ENCODE measurements at regions not wholly inside any gene's neighbourhood (a gene's known extent, or its start where the extent isn't known, plus 50 kb on each side); places are given as distances from the start of the nearest gene placed in this dataset.

DNA sequence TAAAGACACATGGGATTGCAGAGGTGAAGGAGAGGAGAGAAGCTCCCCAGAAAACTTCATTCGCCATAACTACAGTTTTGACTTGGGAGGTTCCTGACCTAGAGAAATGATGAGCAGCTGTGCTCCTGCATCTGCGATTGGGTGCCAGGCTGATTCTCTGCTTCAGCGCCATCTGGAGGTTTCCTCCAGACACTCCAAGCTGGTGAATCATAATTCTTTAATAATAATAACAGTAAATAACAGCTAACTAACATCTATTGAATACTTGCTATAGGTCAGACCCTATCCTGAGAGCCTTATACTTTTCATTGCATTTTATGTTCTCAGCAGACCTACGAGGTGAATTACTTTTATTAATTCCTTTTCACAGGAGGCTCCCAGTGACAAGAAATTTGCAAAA, 575.8 kb downstream of the TOX3 start:
- Histone ChIP-seq H3K27me3 (ENCODE audit: insufficient read depth, poor library complexity, severe bottlenecking) (no peaks in the 10 kb centered on the region), H3K4me3 (replicated peaks; ENCODE audit: insufficient read depth, low read length) (no peak overlapping the region), H3K27ac (replicated peaks) (no peak overlapping the region)
- DNase-seq (ENCODE audit: low read depth in 1 of 2, low spot score in 1 of 2), result no peak
- TF ChIP-seq POLR2AphosphoS5 (IDR thresholded peaks at IDR 0.05; ENCODE audit: low read depth) (no peak), SPI1 (IDR thresholded peaks at IDR 0.05; ENCODE audit: borderline replicate concordance, low read depth) (no peak), CTCF (IDR thresholded peaks at IDR 0.05; ENCODE audit: insufficient read depth, low read length) (no peak), REST (IDR thresholded peaks at IDR 0.05; ENCODE audit: insufficient replicate concordance, low read depth) (no peak), GABPA (IDR thresholded peaks at IDR 0.05; ENCODE audit: low read depth) (no peak)

GRCh38 chr16:51968749-51969148, 578.2 kb downstream of the TOX3 start:
- no peak for DNase-seq (ENCODE audit: low read depth in 1 of 2, low spot score in 1 of 2)
- TF ChIP-seq REST (IDR thresholded peaks at IDR 0.05; ENCODE audit: insufficient replicate concordance, low read depth), result no peak
- TF ChIP-seq SPI1 (IDR thresholded peaks at IDR 0.05; ENCODE audit: borderline replicate concordance, low read depth), result no peak
- no peak for TF ChIP-seq GABPA (IDR thresholded peaks at IDR 0.05; ENCODE audit: low read depth)
- no peak for TF ChIP-seq POLR2AphosphoS5 (IDR thresholded peaks at IDR 0.05; ENCODE audit: low read depth)
- TF ChIP-seq CTCF (IDR thresholded peaks at IDR 0.05; ENCODE audit: insufficient read depth, low read length), result no peak
- peaks cover 2% of the 10 kb centered on the region for H3K27me3 ChIP-seq (ENCODE audit: insufficient read depth, poor library complexity, severe bottlenecking)
- H3K4me3 ChIP-seq (replicated peaks; ENCODE audit: insufficient read depth, low read length), result no peak overlapping the region
- no peak overlapping the region for H3K27ac ChIP-seq (replicated peaks)

- DNase-seq (ENCODE audit: low read depth in 1 of 2, low spot score in 1 of 2), result no peak
- Histone ChIP-seq H3K4me3 (replicated peaks; ENCODE audit: insufficient read depth, low read length) (no peak overlapping the region), H3K27me3 (ENCODE audit: insufficient read depth, poor library complexity, severe bottlenecking) (peaks cover 2% of the 10 kb centered on the region), H3K27ac (replicated peaks) (no peak overlapping the region)
- TF ChIP-seq CTCF (IDR thresholded peaks at IDR 0.05; ENCODE audit: insufficient read depth, low read length), result no peak
Observed at GRCh38 chr16:51967646-51968045, 579.3 kb downstream of the TOX3 start.

DNA sequence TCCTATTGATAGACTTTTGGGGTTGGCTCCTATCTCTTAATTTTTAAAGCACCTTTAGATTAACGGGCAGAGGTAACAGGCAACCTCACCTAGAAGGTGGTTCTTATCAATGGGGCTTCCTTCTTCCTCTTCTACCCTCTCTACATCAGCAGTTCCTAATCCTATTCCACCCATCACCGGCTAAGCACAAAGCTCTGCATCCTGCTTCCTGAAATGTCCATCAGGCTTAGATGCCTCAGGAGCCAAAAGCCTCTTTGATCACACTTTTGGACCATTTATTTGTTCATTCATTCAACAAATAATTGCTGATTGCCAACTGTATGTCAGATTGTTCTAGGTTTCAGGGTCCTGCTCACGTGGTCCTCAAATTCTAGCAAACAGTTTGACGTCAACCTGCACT, 586.0 kb downstream of the TOX3 start:
- H3K4me3 ChIP-seq (replicated peaks; ENCODE audit: insufficient read depth, low read length), result no peak overlapping the region
- DNase-seq (ENCODE audit: low read depth in 1 of 2, low spot score in 1 of 2), result no peak
- peaks cover 2% of the 10 kb centered on the region for H3K27me3 ChIP-seq (ENCODE audit: insufficient read depth, poor library complexity, severe bottlenecking)
- no peak overlapping the region for H3K27ac ChIP-seq (replicated peaks)
- no peak for TF ChIP-seq SPI1 (IDR thresholded peaks at IDR 0.05; ENCODE audit: borderline replicate concordance, low read depth)
- TF ChIP-seq CTCF (IDR thresholded peaks at IDR 0.05; ENCODE audit: insufficient read depth, low read length), result no peak
- TF ChIP-seq POLR2AphosphoS5 (IDR thresholded peaks at IDR 0.05; ENCODE audit: low read depth), result no peak
- no peak for TF ChIP-seq REST (IDR thresholded peaks at IDR 0.05; ENCODE audit: insufficient replicate concordance, low read depth)
- no peak for TF ChIP-seq GABPA (IDR thresholded peaks at IDR 0.05; ENCODE audit: low read depth)

Measured in HL-60 (cell line).